ENCODE measurements at regions not wholly inside any gene's neighbourhood (a gene's known extent, or its start where the extent isn't known, plus 50 kb on each side); places are given as distances from the start of the nearest gene placed in this dataset.
"Not testable (repeated sequence)": the region's sequence is repeated elsewhere in the genome, so short reads cannot be mapped to it uniquely, and the experiment has no call there.

DNA sequence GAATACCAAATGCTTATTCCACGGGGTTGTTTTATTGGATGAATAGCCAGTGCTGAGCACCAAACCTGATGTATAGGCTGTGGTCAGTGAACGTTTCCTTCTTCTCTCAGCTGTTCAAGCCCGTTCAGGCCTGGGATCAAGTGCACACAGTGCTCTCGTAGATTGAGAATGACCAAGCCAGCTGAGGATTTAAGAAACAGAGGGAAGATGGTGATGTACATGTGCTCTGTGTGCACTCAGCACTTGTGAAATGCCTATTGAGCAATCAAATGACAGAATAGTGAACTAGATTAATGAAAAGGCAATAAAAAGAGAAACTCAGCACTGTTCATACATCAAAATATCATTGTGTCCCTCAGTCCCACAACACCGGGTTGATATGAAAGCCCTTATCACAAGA is 302.5 kb downstream of the BMPER start:
- DNase-seq (ENCODE audit: low read depth in 4 of 4, low spot score in 3 of 4): no peak

DNA sequence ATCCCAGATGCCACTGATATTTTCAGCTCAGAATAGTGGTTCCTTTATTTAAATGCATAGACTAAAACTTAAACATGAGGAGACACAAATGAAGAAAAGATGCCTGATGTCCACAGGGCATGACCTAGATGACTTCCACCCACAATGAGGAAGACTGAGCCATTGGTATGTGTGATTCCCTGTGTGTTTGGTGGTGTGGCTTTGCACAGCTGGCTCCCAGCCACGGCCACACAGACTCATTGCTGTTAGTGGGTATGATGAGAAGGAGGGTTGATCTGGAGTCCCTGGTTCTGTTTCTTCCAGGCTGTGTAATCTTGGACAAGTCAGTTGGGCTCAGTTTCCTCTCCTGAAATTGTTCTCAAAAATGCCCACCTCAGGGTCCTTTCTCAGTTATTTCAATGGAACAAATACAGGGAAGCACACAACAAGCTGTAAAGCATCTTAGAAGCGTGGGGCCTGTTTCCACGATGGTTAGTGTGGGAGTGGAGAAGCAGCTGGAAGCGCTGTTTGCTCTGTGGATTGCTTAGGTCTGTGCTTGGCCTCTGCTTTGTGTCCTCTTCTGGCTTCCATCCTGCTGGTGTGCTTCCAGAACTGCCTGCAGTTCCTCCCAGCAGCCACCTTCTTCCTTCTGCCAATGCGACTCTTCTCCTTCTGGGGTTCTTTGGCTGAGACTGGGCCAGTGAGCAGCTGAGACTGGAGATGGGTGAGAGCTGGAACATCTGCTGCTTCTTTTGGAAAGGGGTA is 303.7 kb downstream of the BMPER start:
- DNase-seq (ENCODE audit: low read depth in 4 of 4, low spot score in 3 of 4): no peak

DNA sequence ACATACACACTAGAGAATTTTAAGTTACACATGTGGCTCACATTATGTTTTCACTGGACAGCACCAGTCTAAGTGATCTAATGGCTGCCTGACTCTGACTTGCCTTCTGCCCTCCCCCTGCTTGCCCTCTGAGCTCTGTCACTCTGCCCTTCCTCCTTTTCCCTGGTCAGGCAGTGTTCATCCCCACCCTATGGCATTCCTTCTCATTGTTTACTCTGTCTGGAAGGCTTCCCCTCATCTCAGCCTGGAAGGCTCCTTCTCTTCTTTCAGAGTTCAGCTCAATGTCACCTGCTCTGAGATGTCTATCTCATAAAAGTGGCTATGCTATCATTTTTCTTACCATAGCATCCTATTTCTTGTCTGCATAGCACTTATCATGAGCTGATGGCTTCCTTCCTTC is 305.7 kb downstream of the BMPER start:
- DNase-seq (ENCODE audit: low read depth in 4 of 4, low spot score in 3 of 4): no peak

DNA sequence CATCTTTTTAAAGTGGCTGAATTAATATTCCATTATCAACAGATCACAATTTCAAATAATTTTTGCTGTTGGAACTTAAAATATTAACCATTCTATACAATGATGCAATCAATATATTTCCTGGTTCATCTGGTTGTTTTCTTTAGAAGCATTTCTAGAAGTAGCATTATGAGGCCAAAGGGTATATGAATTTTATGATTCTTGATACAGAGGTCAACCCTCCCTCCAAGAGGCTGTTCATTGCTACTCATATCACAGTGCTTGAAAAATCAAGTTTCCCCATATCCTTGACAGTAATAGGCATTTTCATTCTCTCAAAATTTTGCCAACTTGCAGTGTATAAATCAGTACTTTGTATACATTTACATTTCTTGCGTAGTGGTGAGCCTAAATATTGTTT is 312.6 kb downstream of the BMPER start:
- no peak for DNase-seq (ENCODE audit: low read depth in 4 of 4, low spot score in 3 of 4)

DNA sequence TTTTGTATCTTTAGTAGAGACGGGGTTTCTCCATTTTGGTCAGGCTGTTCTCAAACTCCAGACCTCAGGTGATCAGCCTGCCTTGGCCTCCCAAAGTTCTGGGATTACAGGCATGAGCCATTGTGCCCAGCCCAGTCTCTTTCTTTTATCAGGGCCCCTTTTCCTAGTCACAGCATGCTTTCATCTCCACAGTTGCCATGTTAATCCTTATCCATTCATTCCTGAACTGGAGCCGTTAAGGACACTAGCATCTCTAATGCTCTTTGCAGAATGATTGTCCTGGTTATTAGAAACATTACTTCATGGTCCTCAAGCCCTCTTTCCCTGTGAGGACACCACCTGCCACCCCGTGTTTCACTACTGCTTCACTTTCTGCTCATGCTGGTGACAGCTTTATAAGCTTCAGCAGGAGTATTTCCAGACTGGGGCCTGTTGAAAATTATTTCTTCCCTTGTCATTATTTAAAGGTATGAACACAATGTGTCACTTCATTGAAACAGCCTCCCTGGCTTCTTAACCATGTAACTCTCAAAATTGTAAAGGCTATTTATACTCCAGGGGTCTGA is 313.9 kb downstream of the BMPER start:
- DNase-seq (ENCODE audit: low read depth in 4 of 4, low spot score in 3 of 4): no peak

DNA sequence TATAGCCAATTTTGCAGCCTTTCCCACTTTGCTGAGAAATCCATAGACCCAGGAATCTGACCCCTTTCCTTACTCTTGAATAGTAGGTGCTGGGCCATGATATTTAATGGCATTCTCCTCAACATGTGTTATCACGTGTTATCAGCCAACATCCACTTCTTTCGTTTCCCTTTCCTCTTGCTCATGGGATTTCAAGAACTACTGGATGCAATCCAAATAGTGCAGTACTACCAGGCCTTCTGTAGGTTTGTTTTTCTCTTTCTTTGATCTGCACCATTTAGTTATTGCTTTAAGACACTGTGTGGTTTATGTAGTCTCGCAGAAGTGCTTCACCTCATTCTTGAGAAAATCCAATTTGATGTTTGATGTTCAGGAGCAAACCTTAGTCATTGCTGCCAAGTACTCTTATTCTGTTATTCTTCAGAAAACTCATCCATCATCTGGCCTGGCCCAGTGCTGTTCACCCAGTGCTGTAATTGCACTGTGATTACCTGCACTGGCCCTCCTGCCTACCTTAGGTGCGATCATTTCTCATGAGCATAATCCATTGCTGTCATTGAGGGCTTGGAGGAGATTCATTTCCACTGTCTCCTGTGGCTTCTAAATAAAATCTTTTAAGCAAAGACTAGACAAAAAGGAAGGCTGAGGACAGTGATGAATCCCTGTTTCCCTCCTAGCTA is 315.3 kb downstream of the BMPER start:
- DNase-seq (ENCODE audit: low read depth in 4 of 4, low spot score in 3 of 4): no peak

DNA sequence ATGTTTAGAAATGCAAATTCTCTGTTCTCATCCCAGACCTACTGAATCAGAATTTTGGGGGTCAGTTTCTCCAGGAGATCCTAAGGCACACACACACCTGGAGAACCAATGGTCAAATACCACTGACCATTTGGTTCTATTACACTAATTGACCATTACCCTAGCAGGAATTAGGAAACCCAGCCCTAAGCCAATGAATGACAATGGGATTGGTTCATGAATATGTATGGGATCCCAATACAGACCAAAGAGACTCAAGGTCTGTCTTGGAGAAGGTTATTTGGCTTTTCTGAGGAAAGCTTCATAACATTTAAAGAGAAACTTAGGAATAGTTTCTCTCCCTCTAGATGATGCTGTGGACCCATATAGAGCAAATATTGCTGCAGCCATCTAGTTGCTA is 317.0 kb downstream of the BMPER start:
- no peak for DNase-seq (ENCODE audit: low read depth in 4 of 4, low spot score in 3 of 4)

DNA sequence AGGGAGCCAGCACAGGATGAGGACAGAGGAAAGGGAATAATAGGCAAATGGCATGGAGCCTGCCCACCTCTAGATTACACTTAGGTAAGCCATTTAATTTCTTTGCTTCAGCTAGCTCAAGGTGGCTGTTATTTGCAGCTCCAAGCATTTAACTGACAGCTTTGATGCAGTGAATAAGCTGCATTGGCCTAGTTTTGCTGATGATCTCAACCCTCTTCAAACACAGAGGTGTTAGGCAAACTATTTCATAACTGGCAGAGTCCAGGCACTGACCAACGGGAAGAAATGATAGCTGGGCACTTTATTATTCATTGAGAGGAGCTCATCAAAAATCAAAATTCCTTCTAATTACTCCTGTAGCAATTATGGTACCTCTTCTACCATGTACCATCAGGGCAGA is 317.4 kb downstream of the BMPER start:
- DNase-seq (ENCODE audit: low read depth in 4 of 4, low spot score in 3 of 4): no peak

DNA sequence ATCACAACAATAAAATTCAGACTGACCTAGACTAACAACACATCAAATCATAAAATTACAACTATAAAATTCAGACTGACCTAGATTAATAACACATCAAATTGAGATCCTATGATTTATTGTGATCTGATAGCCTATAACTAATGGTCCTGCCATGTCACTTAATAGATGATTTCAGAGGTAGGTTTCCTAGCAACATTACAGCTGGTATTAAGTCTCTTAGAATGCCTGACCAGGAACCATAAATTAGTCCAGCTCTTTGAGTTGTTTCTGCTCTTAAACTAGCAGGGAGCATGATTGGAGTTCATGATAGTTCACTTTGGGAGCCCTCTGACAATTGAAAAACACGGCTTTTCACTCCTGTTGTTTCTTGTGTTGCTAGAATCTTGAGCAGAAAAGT is 318.9 kb downstream of the BMPER start:
- DNase-seq (ENCODE audit: low read depth in 4 of 4, low spot score in 3 of 4): peak in 1 of 4 donors; percentile 3

DNA sequence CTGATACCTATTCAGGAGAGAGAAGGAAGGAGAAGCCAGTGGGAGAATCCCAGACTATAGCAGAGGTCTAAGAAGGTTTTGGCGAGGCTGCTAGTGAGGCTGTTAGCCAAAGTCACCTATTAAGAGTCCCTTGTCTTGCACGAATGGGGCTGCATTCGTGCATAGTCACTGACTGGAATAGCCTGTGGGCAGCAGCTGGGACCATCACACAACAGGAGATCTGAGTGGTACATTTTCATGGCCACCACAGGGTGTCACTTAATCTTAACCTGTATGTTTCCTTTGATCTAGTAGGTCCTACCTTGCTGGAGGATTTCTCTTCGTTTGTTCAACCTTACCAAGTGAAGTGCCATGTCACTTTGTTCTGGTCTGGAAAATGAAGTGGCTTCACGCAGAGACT is 319.9 kb downstream of the BMPER start:
- no peak for DNase-seq (ENCODE audit: low read depth in 4 of 4, low spot score in 3 of 4)

DNA sequence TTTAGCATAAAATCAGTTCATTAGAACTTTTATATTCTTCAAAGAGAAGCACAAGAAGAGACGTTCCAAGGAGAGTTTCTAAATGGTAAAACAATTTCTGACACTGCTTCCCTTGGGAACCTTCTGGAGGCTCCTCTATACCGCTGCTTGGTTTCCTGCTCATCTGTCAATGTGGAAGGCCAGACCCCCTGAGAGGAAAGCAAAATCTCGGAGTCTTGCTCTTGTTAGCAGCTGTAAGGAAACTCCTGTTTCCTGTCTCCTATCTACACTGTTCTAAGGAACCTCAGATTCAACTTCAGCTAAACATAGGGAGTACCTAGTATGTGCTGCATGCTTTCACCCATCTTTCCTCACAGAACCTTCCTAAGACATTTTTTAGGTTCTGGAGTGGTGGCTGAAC is 322.2 kb downstream of the BMPER start:
- DNase-seq (ENCODE audit: low read depth in 4 of 4, low spot score in 3 of 4): no peak

DNA sequence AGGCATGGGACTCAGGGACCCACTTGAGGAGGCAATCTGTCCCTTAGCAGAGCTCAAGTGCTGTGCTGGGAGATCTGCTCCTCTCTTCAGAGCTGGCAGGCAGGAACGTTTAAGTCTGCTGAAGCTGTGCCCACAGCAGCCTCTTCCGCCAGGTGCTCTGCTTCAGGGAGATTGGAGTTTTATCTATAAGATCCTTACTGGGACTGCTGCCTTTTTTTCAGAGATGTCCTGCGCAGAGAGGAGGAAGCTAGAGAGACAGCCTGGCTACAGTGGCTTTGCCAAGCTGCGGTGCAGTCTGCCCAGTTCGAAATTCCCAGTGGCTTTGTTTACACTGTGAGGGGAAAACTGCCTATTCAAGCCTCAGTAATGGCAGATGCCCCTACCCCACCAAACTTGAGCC is 329.8 kb downstream of the BMPER start:
- DNase-seq (ENCODE audit: low read depth in 4 of 4, low spot score in 3 of 4): not testable (repeated sequence)

DNA sequence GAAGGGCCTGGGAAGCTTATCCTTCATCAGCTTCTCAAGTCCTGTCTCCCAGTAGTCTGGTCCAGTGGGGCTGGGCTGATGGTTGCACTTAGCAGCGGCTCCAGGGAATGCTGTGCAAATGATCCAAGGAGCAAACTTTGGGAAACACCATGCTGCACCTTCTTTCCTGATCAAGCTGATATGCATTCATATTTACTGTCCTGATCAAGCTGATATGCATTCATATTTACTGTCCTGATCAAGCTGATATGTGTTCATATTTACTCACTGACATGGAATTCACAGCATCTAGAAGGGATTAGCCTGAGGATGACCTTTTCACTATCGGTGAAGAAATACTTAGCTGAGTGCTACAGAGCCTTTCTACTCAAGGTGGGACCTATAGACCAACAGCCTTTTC is 330.7 kb downstream of the BMPER start:
- no peak for DNase-seq (ENCODE audit: low read depth in 4 of 4, low spot score in 3 of 4)

DNA sequence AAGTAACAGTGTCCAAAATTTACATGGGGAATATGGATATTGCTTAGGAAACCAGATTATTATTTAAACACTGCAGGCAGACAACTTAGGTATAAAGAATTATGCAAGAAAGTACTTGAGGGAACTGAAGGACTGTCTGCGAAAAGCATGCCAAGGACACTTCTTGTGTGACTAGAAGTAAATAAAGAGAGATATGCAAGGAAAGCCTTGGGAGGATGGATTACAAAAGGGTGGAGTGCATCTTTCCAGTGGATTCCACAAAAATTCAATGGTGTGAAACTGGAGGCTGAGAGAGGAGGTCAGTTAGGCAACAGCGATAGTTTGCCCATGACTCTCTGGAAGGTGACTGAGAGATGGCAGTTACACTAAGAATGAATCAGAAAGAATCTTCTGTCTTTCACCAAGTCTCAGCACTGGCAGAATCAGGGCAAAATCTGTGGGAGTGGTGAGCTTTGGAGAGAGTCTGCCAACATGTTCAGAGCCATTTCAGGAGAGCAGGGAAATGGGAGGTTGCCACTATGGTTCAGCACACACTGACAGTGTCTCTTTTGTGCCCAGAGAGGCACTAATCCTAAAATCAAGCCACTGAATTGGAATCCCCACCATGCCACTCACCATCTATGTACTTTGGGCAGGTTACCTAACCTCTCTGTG is 331.6 kb downstream of the BMPER start:
- DNase-seq (ENCODE audit: low read depth in 4 of 4, low spot score in 3 of 4): no peak

DNA sequence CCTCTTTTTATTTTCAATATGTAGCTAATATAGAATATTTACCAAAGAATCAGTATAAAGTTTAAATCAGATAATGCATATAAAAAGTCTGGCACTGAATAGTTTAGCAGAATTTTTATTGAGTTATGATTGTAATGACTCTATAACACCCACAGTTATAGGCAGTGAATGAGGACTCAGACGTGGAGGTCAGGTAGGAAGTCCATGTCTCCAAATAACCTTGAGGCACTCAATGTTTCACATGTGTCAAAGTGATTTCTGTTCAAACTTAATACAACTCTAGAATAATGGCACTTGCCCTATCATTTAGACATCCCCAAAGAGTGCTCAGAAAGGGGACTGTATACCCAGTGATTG is 332.1 kb downstream of the BMPER start:
- DNase-seq (ENCODE audit: low read depth in 4 of 4, low spot score in 3 of 4): no peak

DNA sequence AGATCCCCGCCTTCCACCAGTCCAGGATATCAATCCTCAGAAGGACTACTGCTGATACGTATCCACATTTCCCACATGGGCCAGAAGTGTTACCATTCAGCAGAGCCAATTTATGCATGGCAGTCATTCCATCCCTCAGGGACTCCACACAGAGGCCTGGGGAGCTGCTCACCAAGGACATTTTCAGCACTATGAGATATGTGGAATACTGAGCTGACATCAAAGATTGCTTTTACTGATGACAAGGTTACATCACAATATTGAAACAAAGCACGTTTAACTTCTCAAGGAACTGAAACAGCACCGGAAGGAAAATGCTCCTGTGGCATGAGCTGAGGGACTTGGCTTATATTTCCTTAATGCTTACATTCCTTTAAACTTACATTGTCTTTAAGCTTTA is 335.1 kb downstream of the BMPER start:
- DNase-seq (ENCODE audit: low read depth in 4 of 4, low spot score in 3 of 4): no peak

DNA sequence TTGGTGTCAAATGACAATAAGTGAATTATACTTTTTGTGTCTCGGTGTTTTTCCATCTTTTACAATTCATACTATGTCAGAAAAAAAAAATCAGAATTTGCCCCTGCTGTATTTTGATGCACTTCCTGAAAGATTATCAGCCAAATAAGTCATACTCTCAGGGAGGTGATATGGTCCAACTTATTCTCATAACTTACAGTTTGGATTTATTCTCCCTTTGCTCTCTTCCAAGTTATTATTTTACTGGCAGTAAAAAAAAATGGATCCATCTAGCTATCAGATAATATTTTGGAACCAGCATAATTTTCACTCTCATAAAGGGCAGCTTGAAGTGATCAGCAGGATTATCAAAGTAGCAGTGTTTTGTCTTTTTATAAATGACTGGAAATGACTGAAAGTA is 337.1 kb downstream of the BMPER start:
- no peak for DNase-seq (ENCODE audit: low read depth in 4 of 4, low spot score in 3 of 4)

DNA sequence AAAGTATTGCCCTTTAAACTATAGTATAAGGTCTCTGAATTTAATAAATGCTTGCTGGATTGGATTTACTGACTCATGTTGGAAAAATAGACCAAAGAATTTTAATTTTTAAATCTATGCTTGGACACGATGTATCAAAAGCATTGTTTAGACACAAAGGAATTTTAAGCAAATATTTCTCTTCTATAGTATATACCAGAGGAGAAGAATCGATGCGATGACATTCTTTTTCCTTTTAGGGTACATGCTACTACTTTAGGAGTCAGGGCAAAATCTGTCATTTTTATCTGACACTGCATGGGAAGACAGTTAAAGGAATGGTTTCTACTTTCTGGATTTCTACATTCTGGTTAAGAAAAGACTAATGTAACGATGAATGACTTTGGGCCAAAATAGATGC is 339.9 kb downstream of the BMPER start:
- DNase-seq (ENCODE audit: low read depth in 4 of 4, low spot score in 3 of 4): no peak

DNA sequence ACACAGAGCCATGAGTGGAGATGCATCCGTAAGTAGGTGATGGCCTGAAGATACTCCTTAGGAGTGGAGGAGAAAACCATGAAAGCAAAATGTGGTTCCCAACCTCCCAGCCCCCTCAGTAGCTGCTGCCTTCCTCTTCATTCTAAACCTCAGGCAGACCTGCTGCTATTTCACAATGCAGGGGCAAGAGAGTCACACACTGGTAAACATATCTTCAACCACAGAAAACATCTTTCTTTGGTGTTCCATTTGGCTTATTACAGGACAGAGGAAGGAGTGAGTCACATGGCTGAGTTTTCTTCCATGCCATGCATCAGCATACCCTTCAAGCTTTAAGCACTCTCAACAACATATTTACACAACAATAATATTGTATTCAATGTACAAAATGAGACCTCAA is 342.1 kb downstream of the BMPER start:
- DNase-seq (ENCODE audit: low read depth in 4 of 4, low spot score in 3 of 4): no peak

DNA sequence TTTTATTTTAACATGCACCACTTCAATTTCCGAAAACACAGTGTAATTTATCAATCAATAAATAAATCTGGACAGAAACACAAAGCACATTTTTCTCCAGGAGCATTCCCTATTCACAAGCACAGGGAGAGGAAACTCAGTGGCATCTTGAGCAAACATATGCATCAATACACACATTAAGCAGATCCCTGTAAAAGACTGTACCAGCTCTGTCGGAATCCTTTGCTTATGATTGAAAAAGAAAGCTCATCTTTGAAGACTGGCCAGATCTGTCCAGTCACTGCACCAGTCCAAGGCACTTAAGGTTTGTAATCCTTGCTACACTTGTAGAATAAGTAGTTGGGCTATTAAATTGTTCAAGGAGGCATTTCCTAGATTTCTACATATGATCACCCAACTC is 343.9 kb downstream of the BMPER start:
- DNase-seq (ENCODE audit: low read depth in 4 of 4, low spot score in 3 of 4): no peak

DNA sequence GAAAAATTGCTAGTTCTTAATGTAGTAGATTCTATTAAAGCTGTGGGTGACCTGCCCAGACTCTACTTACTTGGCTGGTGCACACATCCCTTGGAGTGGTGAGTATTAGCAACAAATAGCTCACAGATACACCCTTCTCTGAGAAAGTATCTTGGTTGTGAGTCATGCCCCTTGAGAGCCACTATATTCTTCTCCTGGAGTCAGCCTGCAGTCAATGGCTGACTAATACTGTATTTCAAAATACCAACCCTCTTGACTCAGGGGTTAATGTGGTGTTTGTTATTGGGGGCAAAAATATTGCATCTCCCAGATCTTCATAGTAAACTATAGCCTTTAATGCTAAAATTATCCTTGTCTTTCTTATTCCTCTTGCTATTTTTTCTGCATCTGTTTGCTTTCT is 354.9 kb downstream of the BMPER start:
- no peak for DNase-seq (ENCODE audit: low read depth in 4 of 4, low spot score in 3 of 4)

DNA sequence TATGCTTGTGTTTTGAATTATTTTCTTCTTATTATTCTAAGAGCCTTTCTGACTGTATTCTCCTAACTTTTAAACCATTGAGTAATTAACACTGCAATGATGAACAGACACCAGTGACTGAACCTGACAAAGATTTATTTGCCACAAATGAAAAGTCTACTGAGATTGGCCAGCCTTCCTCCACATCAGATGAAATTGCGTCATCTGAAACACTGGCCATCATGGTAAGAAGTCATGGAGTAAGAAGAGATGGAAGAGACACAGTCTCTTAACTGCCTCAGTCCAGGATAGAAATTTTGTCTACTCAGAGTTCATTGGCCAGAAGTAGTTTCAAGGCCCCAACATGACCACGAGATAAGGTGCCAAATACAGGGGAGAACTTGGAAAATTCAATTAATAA is 357.8 kb downstream of the BMPER start:
- no peak for DNase-seq (ENCODE audit: low read depth in 4 of 4, low spot score in 3 of 4)

Data from right renal pelvis (tissue), 4 donors.